ENCODE measurements at regions not wholly inside any gene's neighbourhood (a gene's known extent, or its start where the extent isn't known, plus 50 kb on each side); places are given as distances from the start of the nearest gene placed in this dataset.

GRCh38 chr18:22813648-22814328 is 119.3 kb upstream of the RBBP8 start:
- peak; percentile 88 for TF ChIP-seq CTCF (IDR thresholded peaks at IDR 0.05; ENCODE audit: low read length)
- TF ChIP-seq EZH2 (optimal IDR thresholded peaks at IDR 0.05; ENCODE audit: low read depth, low read length) = no peak

All from MM.1S (cell line).